GM13977 (cell line): ENCODE measurements at regions not wholly inside any gene's neighbourhood (a gene's known extent, or its start where the extent isn't known, plus 50 kb on each side); places are given as distances from the start of the nearest gene placed in this dataset.

ENCODE experiments used
- DNase-seq: peaks from one replicate; pipeline ENCODE4 v3.0.0; 2012; ENCODE audit warnings: low spot score
- CTCF ChIP-seq: IDR thresholded peaks from 2 replicates; pipeline ENCODE4 v1.5.1; 2012; ENCODE audit warnings: mild to moderate bottlenecking, control low read depth; ENCODE audit not compliant: insufficient read depth; ENCODE audit errors: extremely low read depth, missing control alignments
- in situ Hi-C: fragments of 300-500 bp; cut with MboI; formaldehyde crosslinking; loops from one replicate; pipeline ENCODE4 v1.12.0; 2022; ENCODE audit warnings: low sequenced_read_pairs, low pct_unique_long_range_greater_than_20kb, mixed read lengths, inconsistent platforms; ENCODE audit not compliant: unreplicated experiment

DNA sequence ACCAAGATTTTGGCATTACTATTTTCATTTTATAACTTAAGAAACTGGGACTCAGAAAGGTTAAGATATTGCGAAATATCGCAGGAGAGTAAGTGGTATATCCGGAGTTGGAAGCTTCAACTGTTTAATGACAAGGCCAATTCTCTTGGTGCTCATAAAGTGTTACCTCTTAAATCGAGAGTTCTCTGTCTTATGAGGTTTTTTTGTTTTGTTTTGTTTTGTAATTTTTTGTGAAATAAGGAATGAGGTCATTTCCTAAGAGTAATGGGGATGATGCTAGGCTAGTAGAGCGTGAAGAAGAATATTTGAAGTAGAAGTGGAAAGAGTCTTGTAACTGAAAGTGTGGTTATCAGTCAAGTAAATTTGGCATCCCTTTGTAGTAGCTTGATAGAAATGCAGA, 183.2 kb upstream of the DAB2 start:
- in situ Hi-C loops, result no loop called here
- peak; percentile 29 for DNase-seq
- TF ChIP-seq CTCF, result no peak

GRCh38 chr5:39606591-39606990, 181.8 kb upstream of the DAB2 start:
- no peak for TF ChIP-seq CTCF
- in situ Hi-C loops, result no loop called here
- no peak for DNase-seq

DNA sequence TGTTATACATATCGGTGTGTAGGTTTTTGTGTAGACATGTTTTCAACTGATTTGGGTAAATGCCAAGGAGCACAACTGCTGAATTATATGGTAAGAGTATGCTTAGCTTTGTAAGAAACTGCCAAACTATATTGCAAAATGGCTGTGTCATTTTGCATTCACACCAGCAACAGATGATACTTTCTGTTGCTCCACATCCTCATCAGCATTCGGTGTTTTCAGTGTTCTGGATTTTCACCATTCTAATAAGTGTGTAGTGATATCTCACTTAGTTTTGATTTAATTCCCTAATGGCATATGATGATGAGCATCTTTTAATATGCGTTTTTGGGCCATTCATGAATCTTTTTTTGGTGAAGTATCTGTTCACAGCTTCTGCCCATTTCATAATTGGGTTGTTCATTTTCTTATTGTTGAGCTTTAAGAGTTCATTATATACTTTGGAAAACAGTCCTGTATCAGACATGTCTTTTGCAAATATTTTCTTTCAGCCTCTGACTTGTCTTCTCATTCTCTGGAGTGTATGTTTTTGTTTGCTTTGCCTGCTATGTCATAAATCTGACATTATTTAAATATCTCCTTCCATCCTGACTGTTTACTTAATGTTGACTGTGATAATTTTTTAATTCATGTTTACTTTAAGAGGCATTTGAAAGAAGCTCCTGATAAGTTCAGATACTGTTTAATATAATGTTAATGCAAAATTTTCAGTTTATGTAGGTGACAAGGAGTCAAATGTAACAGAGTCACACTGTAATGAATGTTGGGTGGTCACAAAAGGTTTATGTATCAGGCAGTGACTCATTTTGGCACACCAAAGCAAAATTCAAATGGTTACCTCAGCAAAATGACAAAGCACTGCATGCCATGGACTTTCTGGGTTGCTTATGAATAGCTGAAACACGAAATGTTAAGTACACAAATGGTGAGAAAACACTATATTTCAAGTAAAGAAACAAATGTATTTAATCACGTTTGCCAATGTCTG, 181.1 kb upstream of the DAB2 start:
- in situ Hi-C loops, result no loop called here
- TF ChIP-seq CTCF, result no peak
- DNase-seq, result no peak

DNA sequence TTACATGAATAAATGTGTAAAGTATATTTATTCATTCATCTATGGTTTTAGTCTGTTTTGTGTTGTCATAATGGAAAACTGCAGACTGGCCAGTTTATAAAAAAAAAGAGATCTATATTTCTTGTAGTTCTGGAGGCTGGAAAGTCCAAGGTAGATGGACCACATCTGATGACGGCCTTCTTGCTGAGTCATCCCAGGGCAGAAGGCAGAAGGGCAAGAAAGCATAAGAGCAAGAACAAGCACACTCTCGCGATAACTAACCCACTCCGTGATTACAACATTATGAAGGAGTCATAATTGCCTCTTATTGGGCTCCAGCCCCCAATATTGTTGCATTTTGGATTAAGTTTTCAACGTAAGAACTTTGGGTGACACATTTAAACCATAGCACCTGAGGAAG, 180.4 kb upstream of the DAB2 start:
- no peak for DNase-seq
- TF ChIP-seq CTCF, result no peak
- in situ Hi-C loops, result no loop called here

DNA sequence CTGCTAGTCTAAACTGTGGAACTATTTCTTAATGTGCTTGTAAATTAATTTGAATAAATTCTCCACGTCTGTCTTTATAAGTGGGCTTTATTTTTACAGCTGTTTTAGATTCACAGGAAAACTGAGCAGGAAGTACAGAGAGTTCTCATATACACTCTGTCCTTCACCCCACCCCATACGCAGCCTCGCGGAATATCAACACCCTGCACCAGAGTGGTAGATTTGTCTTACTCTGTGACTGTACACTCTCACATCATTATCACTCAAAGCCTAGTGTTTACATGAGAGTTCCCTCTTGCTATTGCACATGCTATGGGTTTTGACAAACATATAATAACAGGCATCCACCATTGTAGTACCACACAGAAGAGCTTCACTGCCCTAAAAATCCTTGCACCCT, 179.7 kb upstream of the DAB2 start:
- no peak for TF ChIP-seq CTCF
- no peak for DNase-seq
- in situ Hi-C loops, result no loop called here

- TF ChIP-seq CTCF, result peak; percentile 46
- in situ Hi-C loops, result loop anchor here (25.0 kb wide), 2 partner anchors 1137 to 1287 kb away; no protein-coding TSS in a partner anchor
- DNase-seq, result no peak
Observed at GRCh38 chr5:39599721-39600431, 175.1 kb upstream of the DAB2 start.
